Activated CD8-positive, alpha-beta memory T cell treated with anti-CD3 and anti-CD28 coated beads for 36 hours (primary cell): ENCODE measurements at regions not wholly inside any gene's neighbourhood (a gene's known extent, or its start where the extent isn't known, plus 50 kb on each side); places are given as distances from the start of the nearest gene placed in this dataset.

Experiments used
- CTCF ChIA-PET: fragments of 350-600 bp; sonication (Branson Sonifier 250); formaldehyde crosslinking; loops from one replicate; lab custom pipeline; 2021; ENCODE audit warnings: antibody characterized with exemption; lab: Charles Lee
- POLR2A ChIA-PET: fragments of 350-600 bp; sonication (Branson Sonifier 250); formaldehyde crosslinking; loops from one replicate; lab custom pipeline; 2021; ENCODE audit warnings: antibody characterized with exemption; lab: Charles Lee

- CTCF ChIA-PET: no interaction called here
- POLR2A ChIA-PET: no interaction called here
Observed at GRCh38 chr2:128396500-128396891, 77.8 kb upstream of the HS6ST1 start.

GRCh38 chr2:128396946-128397345, 78.3 kb upstream of the HS6ST1 start:
- POLR2A ChIA-PET: no interaction called here

GRCh38 chr2:128399256-128399655, 80.6 kb upstream of the HS6ST1 start:
- POLR2A ChIA-PET: no interaction called here
- CTCF ChIA-PET: no interaction called here

More at GRCh38 chr2:128396946-128397345, 78.3 kb upstream of the HS6ST1 start:
- CTCF ChIA-PET: no interaction called here

- CTCF ChIA-PET: no interaction called here
- POLR2A ChIA-PET: no interaction called here
Observed at GRCh38 chr2:128399690-128400291, 81.1 kb upstream of the HS6ST1 start.

- ChIA-PET CTCF (no interaction called here), POLR2A (no interaction called here)
Observed at GRCh38 chr2:128401680-128402079, 83.0 kb upstream of the HS6ST1 start.

GRCh38 chr2:128402911-128403670, 84.4 kb upstream of the HS6ST1 start:
- ChIA-PET CTCF (no interaction called here), POLR2A (no interaction called here)

GRCh38 chr2:128403814-128404708, 85.4 kb upstream of the HS6ST1 start:
- ChIA-PET CTCF (no interaction called here), POLR2A (no interaction called here)

GRCh38 chr2:128404709-128405466, 86.2 kb upstream of the HS6ST1 start:
- POLR2A ChIA-PET: no interaction called here
- CTCF ChIA-PET: no interaction called here

GRCh38 chr2:128405467-128405900, 86.8 kb upstream of the HS6ST1 start:
- ChIA-PET POLR2A (interaction anchor here (0.5 kb wide), 1 partner anchor 231 kb away, joined by 4 read pairs; no protein-coding TSS in a partner anchor), CTCF (no interaction called here)

- CTCF ChIA-PET: no interaction called here
- POLR2A ChIA-PET: interaction anchor here (0.5 kb wide), 1 partner anchor 231 kb away, joined by 4 read pairs; no protein-coding TSS in a partner anchor
Observed at GRCh38 chr2:128405981-128406613, 87.4 kb upstream of the HS6ST1 start.

- CTCF ChIA-PET: no interaction called here
- POLR2A ChIA-PET: no interaction called here
Observed at GRCh38 chr2:128406736-128407554, 88.3 kb upstream of the HS6ST1 start.

- ChIA-PET CTCF (no interaction called here), POLR2A (no interaction called here)
Observed at GRCh38 chr2:128408349-128409305, 90.0 kb upstream of the HS6ST1 start.

GRCh38 chr2:128409326-128410034, 90.8 kb upstream of the HS6ST1 start:
- ChIA-PET CTCF (no interaction called here), POLR2A (no interaction called here)

GRCh38 chr2:128410035-128410757, 91.5 kb upstream of the HS6ST1 start:
- ChIA-PET CTCF (no interaction called here), POLR2A (no interaction called here)

GRCh38 chr2:128410758-128411215, 92.1 kb upstream of the HS6ST1 start:
- ChIA-PET CTCF (no interaction called here), POLR2A (no interaction called here)

- POLR2A ChIA-PET: no interaction called here
Observed at GRCh38 chr2:128411431-128411830, 92.8 kb upstream of the HS6ST1 start.

More at GRCh38 chr2:128411431-128411830, 92.8 kb upstream of the HS6ST1 start:
- CTCF ChIA-PET: no interaction called here
